SH-SY5Y (cell line): ENCODE measurements at regions not wholly inside any gene's neighbourhood (a gene's known extent, or its start where the extent isn't known, plus 50 kb on each side); places are given as distances from the start of the nearest gene placed in this dataset.

Experiments
- GATA2 ChIP-seq: IDR thresholded peaks from 2 replicates; pipeline ENCODE4 v1.6.1; 2011; ENCODE audit warnings: mild to moderate bottlenecking, low read depth, low read length
- GATA3 ChIP-seq: IDR thresholded peaks from 2 replicates; pipeline ENCODE4 v1.6.1; 2011; ENCODE audit warnings: low read depth, mild to moderate bottlenecking, low read length, moderate library complexity

DNA sequence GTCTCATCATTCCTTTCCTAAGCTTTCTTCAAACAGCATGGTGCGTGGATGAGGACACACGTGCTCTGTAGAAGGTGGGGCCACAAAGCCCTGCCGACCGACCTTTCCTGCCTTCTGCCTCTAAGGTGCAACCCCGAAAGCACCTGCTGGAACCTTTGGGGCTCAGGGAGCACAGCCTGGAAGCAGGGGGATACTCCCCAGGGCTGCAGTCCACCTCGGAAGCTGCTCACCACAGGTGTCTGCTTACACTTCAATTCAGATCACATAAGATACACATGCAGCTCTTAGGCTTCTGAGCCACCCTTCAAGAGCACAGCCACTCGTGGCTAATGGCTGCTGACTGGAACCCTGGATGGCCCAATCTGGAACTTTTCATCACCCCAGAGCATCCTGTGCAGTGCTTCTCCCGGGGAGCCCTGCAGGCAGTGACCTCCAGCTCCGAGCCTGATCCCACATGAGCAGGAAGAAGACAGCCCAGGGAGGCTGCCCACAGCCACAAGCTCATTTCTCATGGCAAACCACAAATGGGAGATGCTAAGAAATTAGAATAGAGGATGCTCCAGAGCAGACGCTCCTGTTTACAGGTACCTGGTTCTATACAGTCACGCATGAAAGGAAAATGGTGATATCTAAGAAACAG lies 162.3 kb upstream of the FOXF1 start:
- TF ChIP-seq GATA2 (no peak), GATA3 (no peak)
